Neural cell (in vitro differentiated cells): ENCODE measurements at regions not wholly inside any gene's neighbourhood (a gene's known extent, or its start where the extent isn't known, plus 50 kb on each side); places are given as distances from the start of the nearest gene placed in this dataset.
A peak's percentile ranks its signal among the peaks of the same experiment; 100 is the strongest.

ENCODE experiments used
- H2AFZ ChIP-seq: fragments of 200-600, 300-800 bp; sonication (generic), shearing (Covaris generic); 2 replicates; pipeline ENCODE4 v1.6.0; 2014; ENCODE audit warnings: low read depth, mild to moderate bottlenecking, antibody characterized with exemption, low read length, moderate library complexity
- H3F3A ChIP-seq: fragments of 200-600 bp; shearing (Covaris generic); 2 replicates; pipeline ENCODE4 v1.6.1; 2016; ENCODE audit warnings: mild to moderate bottlenecking, moderate library complexity, mixed read lengths, antibody characterized with exemption, low read length; ENCODE audit not compliant: insufficient read depth, poor library complexity, severe bottlenecking
- H3K27ac ChIP-seq: fragments of 200-600, 300-800 bp; sonication (generic), shearing (Covaris generic); 2 replicates; pipeline ENCODE4 v1.5.1; 2014; ENCODE audit warnings: mild to moderate bottlenecking, low read length, moderate library complexity
- H3K27me3 ChIP-seq: fragments of 300-800, 200-600 bp; sonication (generic), shearing (Covaris generic); 2 replicates; pipeline ENCODE4 v1.6.0; 2014; ENCODE audit warnings: mild to moderate bottlenecking, low read depth, low read length, moderate library complexity; ENCODE audit not compliant: insufficient read depth
- H3K36me3 ChIP-seq: fragments of 300-800, 200-600 bp; sonication (generic), shearing (Covaris generic); 2 replicates; pipeline ENCODE4 v1.5.1; 2014; ENCODE audit warnings: mild to moderate bottlenecking, antibody characterized with exemption, low read length, moderate library complexity; ENCODE audit not compliant: insufficient read depth
- H3K4me2 ChIP-seq: fragments of 300-800, 200-600 bp; sonication (generic), shearing (Covaris generic); 2 replicates; pipeline ENCODE4 v1.6.0; 2014; ENCODE audit warnings: mild to moderate bottlenecking, low read length
- H3K4me3 ChIP-seq: fragments of 300-800, 200-600 bp; sonication (generic), shearing (Covaris generic); 2 replicates; pipeline ENCODE4 v1.5.1; 2014; ENCODE audit warnings: mild to moderate bottlenecking, low read length, moderate library complexity
- H3K79me2 ChIP-seq: fragments of 200-600 bp; shearing (Covaris generic); replicated peaks from 2 replicates; pipeline ENCODE4 v1.6.0; 2014; ENCODE audit warnings: mild to moderate bottlenecking, low read length, moderate library complexity; ENCODE audit not compliant: insufficient read depth
- H3K9ac ChIP-seq: fragments of 300-800, 200-600 bp; sonication (generic), shearing (Covaris generic); 2 replicates; pipeline ENCODE4 v1.6.1; 2016; ENCODE audit warnings: mild to moderate bottlenecking, low read length, mixed read lengths
- H3K9me2 ChIP-seq: fragments of 200-600 bp; shearing (Covaris generic); 2 replicates; pipeline ENCODE4 v1.6.1; 2016; ENCODE audit warnings: mild to moderate bottlenecking, low read length, mixed read lengths; ENCODE audit not compliant: insufficient read depth
- H3K9me3 ChIP-seq: fragments of 200-600, 300-800 bp; sonication (generic), shearing (Covaris generic); 2 replicates; pipeline ENCODE4 v1.6.1; 2016; ENCODE audit warnings: mild to moderate bottlenecking, mixed run types, low read length, moderate library complexity, mixed read lengths
- H4K20me1 ChIP-seq: fragments of 200-600 bp; shearing (Covaris generic); 2 replicates; pipeline ENCODE4 v1.6.1; 2016; ENCODE audit warnings: mild to moderate bottlenecking, mixed run types; ENCODE audit not compliant: insufficient read depth
- EP300 ChIP-seq: fragments of 450-650 bp; conservative IDR thresholded peaks from 2 replicates; pipeline ENCODE4 v1.6.1; 2014; ENCODE audit warnings: antibody characterized with exemption, mild to moderate bottlenecking, moderate library complexity; ENCODE audit not compliant: poor library complexity, severe bottlenecking
- EZH2 ChIP-seq: fragments of 200-600, 300-800 bp; shearing (Covaris generic), sonication (generic); IDR thresholded peaks from 2 replicates; pipeline ENCODE4 v1.6.1; 2014; ENCODE audit warnings: antibody characterized with exemption, low read length, borderline replicate concordance, mild to moderate bottlenecking; ENCODE audit not compliant: insufficient read depth, poor library complexity, severe bottlenecking
- MXI1 ChIP-seq: fragments of 450-650 bp; conservative IDR thresholded peaks from 2 replicates; pipeline ENCODE4 v1.6.1; 2014; ENCODE audit warnings: antibody characterized with exemption, mild to moderate bottlenecking; ENCODE audit not compliant: poor library complexity, severe bottlenecking
- POLR2AphosphoS5 ChIP-seq: IDR thresholded peaks from 2 replicates; pipeline ENCODE4 v1.6.1; 2012
- RAD21 ChIP-seq: fragments of 450-650 bp; conservative IDR thresholded peaks from 2 replicates; pipeline ENCODE4 v1.6.1; 2014; ENCODE audit warnings: antibody characterized with exemption, mild to moderate bottlenecking, moderate library complexity
- SMC3 ChIP-seq: fragments of 450-650 bp; conservative IDR thresholded peaks from 2 replicates; pipeline ENCODE4 v1.6.1; 2014; ENCODE audit warnings: antibody characterized with exemption, mild to moderate bottlenecking, moderate library complexity; ENCODE audit not compliant: poor library complexity
- TAF1 ChIP-seq: IDR thresholded peaks from 2 replicates; pipeline ENCODE4 v1.6.1; 2012; ENCODE audit warnings: low read depth
- TF ChIP-seq, protein P1 (sequence below): IDR thresholded peaks from 2 replicates; pipeline ENCODE4 v1.6.1; 2012; ENCODE audit warnings: borderline replicate concordance
- TF ChIP-seq, protein P2 (sequence below): fragments of 450-650 bp; IDR thresholded peaks from 2 replicates; pipeline ENCODE4 v1.5.1; 2014; ENCODE audit warnings: antibody characterized with exemption, mild to moderate bottlenecking, moderate library complexity; ENCODE audit not compliant: poor library complexity, severe bottlenecking

DNA sequence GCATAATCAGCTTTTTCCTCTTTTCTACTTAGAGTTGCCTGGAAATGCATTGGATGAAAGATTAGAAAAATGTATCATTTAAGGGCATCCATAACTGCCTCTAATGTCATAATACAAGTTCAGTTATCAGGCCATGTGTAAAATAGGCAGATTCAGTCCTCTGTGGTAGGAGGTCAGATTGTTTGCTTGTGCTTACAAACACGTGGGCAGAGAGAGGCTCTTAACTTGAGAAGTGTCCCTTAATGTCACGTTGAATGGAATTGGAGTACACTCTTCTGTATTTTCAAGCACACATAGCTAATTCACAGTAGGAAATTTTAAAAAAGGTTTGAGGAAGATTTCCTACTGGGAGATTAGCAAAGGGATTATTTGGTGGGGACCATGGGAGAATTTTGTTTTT lies 359.8 kb upstream of the MTPN start:
- TF ChIP-seq, protein P1, sequence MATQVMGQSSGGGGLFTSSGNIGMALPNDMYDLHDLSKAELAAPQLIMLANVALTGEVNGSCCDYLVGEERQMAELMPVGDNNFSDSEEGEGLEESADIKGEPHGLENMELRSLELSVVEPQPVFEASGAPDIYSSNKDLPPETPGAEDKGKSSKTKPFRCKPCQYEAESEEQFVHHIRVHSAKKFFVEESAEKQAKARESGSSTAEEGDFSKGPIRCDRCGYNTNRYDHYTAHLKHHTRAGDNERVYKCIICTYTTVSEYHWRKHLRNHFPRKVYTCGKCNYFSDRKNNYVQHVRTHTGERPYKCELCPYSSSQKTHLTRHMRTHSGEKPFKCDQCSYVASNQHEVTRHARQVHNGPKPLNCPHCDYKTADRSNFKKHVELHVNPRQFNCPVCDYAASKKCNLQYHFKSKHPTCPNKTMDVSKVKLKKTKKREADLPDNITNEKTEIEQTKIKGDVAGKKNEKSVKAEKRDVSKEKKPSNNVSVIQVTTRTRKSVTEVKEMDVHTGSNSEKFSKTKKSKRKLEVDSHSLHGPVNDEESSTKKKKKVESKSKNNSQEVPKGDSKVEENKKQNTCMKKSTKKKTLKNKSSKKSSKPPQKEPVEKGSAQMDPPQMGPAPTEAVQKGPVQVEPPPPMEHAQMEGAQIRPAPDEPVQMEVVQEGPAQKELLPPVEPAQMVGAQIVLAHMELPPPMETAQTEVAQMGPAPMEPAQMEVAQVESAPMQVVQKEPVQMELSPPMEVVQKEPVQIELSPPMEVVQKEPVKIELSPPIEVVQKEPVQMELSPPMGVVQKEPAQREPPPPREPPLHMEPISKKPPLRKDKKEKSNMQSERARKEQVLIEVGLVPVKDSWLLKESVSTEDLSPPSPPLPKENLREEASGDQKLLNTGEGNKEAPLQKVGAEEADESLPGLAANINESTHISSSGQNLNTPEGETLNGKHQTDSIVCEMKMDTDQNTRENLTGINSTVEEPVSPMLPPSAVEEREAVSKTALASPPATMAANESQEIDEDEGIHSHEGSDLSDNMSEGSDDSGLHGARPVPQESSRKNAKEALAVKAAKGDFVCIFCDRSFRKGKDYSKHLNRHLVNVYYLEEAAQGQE, result no peak
- TF ChIP-seq, protein P2, sequence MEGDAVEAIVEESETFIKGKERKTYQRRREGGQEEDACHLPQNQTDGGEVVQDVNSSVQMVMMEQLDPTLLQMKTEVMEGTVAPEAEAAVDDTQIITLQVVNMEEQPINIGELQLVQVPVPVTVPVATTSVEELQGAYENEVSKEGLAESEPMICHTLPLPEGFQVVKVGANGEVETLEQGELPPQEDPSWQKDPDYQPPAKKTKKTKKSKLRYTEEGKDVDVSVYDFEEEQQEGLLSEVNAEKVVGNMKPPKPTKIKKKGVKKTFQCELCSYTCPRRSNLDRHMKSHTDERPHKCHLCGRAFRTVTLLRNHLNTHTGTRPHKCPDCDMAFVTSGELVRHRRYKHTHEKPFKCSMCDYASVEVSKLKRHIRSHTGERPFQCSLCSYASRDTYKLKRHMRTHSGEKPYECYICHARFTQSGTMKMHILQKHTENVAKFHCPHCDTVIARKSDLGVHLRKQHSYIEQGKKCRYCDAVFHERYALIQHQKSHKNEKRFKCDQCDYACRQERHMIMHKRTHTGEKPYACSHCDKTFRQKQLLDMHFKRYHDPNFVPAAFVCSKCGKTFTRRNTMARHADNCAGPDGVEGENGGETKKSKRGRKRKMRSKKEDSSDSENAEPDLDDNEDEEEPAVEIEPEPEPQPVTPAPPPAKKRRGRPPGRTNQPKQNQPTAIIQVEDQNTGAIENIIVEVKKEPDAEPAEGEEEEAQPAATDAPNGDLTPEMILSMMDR, result no peak
- TF ChIP-seq RAD21 (no peak), SMC3 (no peak), MXI1 (no peak), POLR2AphosphoS5 (no peak), EP300 (no peak), TAF1 (no peak), EZH2 (no peak)
- no peaks in the 10 kb centered on the region for H3K9me2 ChIP-seq

DNA sequence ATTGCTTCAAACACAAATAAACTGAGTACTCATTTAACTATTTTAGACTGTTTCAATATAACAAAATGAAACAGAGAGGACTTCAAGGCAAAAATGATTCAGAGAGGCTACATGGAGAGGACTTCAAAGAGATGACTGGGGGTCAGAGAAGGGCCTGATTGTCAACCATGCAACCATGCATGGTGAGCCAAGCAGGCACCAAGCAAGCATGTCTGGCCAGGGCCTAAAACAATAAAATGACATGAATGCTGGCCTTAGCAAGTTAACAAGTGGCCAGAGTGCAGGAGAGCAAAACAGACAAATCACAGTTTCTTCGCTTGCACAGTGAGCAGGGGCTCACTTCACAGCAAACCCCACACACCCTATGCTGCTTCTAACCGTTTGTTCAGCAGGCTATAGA lies 356.5 kb upstream of the MTPN start:
- Histone ChIP-seq H3K79me2 (no peaks in the 10 kb centered on the region), H4K20me1 (no peaks in the 10 kb centered on the region), H2AFZ (no peak overlapping the region), H3F3A (no peaks in the 10 kb centered on the region), H3K9ac (no peak overlapping the region), H3K4me3 (no peak overlapping the region), H3K9me3 (no peaks in the 10 kb centered on the region), H3K9me2 (no peaks in the 10 kb centered on the region), H3K27ac (no peak overlapping the region), H3K36me3 (no peaks in the 10 kb centered on the region), H3K27me3 (no peaks in the 10 kb centered on the region), H3K4me2 (no peak overlapping the region)
- TF ChIP-seq EZH2 (no peak), EP300 (no peak)

More for the DNA sequence above, 359.8 kb upstream of the MTPN start:
- Histone ChIP-seq H3K36me3 (no peaks in the 10 kb centered on the region), H3K79me2 (no peaks in the 10 kb centered on the region), H3F3A (no peaks in the 10 kb centered on the region), H3K27me3 (no peaks in the 10 kb centered on the region), H4K20me1 (no peaks in the 10 kb centered on the region), H3K27ac (no peak overlapping the region), H3K4me3 (no peak overlapping the region), H2AFZ (no peak overlapping the region), H3K9me3 (no peaks in the 10 kb centered on the region), H3K9ac (no peak overlapping the region), H3K4me2 (peak overlapping the region; percentile 14)
